Inflammatory macrophage treated with lipopolysaccharide for 1 hour (primary cell): ENCODE measurements at regions not wholly inside any gene's neighbourhood (a gene's known extent, or its start where the extent isn't known, plus 50 kb on each side); places are given as distances from the start of the nearest gene placed in this dataset.

ENCODE experiments used
- DNase-seq, 2 donors: peaks; one replicate each; pipeline ENCODE4 v3.0.0-alpha.2; 2020 to 2022

DNA sequence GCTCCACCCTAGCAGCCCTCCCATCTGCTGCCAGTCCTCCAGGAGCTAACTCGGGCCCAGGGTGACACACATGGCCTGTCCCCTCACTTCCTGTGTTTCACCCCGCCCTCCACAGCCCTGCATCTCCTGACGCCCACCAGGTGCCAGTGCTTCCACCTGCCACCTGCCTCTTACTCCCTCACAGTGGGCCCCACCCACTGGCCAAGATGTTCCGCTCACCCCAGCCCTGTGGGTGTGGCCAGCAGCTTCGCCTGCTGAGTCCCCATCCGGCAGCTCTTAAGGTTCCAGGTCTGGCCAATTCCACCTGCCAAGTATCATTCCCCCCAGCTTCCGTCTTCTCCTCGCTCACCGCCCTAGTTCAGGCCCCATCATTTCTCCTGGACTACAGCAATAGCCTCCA is 184.1 kb downstream of the MBOAT1 start:
- no peak for DNase-seq

DNA sequence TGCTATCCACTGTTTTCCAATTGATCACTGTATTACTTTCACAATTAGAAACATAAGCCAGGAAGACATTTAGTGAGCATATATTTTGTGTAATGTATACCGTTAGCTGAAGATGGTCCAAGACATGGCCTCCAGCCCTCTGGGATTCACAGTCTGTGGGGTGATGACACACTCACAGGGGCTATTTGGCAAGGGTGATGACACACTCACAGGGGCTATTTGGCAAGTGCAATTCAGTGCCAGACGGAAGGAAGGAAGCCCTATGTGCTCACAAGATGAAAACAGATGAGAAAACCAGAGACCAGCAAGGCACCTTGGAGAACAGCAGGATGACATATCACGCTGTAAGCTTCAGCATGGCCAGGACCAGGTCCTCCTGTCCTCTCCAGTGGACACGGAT is 183.7 kb downstream of the MBOAT1 start:
- no peak for DNase-seq

DNA sequence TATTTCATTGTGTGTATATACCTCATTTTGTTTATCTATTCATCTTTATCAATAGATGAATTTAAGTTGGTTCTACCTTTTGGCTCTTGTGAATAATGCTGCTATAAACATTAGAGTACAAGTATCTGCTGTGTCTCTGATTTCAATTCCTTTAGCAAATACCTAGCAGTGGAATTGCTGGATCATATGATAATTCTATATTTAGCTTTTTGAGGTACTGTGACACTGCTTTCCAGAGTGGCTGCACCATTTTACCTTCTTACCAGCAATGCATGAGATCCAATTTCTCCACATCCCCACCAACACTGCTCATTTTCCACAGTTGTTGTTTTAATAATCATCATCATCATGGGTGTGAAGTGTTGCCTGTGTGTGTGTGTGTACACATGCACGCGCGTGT is 182.3 kb downstream of the MBOAT1 start:
- DNase-seq, result no peak

DNA sequence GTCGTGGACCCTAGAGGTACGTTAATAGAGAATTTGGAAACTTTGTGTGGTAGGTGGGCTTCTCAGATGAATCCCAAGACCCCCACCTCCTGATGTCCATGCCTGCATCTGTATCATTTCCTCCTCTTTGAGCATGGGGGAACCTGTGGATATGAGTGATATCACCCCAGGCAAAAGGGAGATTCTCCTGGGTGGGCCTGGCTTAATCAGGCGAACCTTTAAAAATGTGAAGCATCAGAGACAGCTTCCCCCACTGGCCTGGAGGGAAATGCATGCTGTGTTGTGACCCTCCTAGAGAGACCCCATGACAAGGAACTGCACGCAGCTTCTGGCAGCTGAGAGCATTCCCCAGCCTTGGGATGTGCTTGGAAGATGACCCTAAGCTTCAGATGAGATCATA is 180.9 kb downstream of the MBOAT1 start:
- no peak for DNase-seq

DNA sequence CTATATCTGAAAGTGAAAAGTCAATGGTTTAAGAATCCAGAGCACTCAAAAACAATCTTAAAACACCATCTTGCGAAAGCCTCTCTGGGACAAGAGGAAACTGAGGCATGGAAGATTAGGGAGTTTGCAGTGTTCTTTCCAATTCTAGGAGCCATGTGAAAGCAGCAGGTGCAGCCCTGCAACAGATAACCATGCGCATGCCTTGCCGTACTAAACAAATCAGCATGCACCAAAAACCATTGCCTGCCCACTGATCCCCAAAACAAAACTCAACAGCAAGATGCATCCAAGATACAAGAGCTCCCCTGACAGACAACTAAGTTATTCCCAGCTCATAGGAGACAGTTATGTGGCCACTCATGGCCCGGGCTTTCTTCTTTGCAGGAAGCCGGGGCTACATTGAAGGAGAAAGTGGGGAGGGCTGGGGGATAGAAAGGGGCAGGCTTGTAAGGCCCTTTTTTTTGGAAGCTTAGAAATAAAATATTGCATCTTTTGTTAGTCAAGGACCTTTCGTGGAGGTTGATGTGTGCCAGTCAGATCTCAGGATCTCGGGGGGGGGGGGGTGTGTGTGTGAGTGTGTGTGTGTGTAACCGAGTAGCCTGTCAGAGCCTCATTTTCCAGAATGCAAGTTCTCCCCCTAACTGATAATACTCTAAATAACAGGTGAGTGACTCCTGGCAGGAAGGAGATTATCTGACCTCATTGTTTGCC is 178.4 kb downstream of the MBOAT1 start:
- DNase-seq, result no peak

DNA sequence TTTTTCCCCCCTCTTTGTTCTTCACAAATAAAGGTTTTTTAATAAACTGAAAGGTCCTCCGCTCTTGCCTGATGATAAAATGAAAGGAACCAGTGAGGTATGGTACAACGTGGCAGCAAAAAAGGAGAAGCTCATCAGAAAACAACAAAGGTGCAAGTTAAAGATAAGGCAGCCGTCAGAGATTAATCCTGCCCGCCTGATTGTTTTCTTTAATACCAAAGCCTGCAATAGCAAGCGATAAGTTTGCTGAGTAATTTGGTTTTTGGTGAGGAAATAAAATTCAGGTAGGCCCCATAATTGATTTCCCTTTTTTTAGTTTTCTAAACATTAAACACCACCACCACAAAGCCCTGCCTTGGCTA is 177.9 kb downstream of the MBOAT1 start:
- DNase-seq, result no peak

DNA sequence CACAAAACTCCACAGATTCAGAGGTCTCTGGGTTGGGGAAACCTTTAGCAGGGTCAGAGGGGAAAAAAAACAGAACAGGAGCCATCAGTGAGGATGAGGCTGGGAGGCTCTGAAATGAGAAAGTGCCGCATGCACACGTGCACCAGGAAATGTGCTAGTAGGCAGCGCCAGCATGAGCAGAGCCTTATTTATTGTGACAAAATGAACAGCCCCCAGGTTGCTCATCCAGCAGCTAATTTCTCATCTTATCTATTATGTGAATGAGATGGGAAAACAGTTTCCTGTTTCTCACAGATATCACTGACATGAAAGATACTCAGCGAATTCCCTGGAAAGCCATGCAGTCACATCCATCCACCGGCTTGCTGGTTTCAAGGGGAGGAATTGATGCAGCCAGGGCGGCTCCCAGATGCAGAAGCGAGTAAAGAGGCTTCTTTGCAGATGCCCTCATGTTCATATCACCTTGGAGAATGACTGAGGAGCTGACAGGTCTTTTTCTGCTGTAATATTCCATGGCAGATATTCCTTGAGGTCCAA is 176.1 kb downstream of the MBOAT1 start:
- DNase-seq, result no peak

DNA sequence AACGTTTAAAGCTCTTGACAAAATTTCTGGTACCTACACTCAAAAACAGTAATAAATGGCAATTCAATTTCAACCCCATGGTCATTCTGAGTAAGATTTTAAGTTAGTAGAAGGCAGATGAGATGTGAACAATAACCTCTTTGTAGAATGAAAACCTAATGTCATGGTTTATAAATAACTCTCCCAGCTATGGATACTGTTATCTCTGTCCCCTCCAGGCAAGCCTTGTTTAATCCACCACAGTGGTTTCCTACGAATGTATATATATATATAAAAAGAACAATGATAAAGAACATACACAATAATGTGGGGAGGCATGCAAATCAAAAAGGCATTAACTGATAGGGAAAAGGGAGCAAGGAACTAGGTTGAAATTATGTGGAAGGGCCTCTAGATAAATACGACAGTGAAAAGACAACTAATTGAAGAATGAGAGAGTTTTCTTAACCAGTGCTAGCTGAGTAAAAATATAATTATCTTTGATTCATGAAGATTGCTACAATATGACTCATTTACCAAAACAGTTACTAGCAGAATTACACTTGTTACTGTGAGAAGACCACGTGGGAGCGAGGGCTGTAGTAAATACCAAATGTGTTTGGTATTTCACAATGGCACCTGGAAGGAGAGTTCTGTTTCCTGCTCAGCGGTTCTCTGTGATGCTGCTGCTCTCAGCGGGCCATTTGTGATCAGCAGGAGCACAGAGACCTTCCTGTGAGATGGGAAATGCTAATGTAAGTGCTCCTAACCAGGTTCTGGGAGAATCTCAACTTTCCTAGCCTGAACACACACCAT is 173.7 kb downstream of the MBOAT1 start:
- DNase-seq, result no peak

DNA sequence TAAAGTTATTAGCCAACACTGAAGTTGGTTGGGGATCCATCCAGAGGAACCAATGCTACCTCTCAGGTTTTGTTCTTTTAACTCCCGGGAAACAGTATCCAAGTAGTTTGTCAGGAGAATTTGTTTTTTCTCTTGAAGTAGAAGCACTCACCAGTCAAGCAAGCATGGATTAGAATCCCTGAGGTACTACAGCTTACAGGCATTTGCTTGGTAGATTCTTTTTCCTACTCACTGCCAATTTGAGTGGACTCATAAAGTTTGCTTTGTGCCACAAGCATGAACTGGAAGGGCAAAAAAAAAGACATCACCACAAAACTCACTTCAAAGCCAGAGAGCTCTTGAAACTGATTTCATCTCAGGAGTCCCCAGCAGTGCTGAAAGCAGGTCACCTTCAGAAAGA is 167.4 kb downstream of the MBOAT1 start:
- no peak for DNase-seq
